ENCODE measurements at regions not wholly inside any gene's neighbourhood (a gene's known extent, or its start where the extent isn't known, plus 50 kb on each side); places are given as distances from the start of the nearest gene placed in this dataset.

GRCh38 chr22:47808886-47809620 is 1046.6 kb downstream of the TBC1D22A start:
- Histone ChIP-seq H3K4me1 (ENCODE audit: insufficient read depth, low read length, poor library complexity, severe bottlenecking) (no peaks in the 10 kb centered on the region), H3K4me3 (ENCODE audit: low read length, poor library complexity, severe bottlenecking) (no peak overlapping the region), H3K36me3 (ENCODE audit: insufficient read depth, low read length) (no peaks in the 10 kb centered on the region), H3K9me2 (replicated peaks; ENCODE audit: low read depth, low read length) (no peaks in the 10 kb centered on the region), H3F3A (ENCODE audit: low read depth) (no peaks in the 10 kb centered on the region), H3K9ac (ENCODE audit: low read depth, low read length, poor library complexity, severe bottlenecking) (no peak overlapping the region), H3K79me2 (ENCODE audit: insufficient read depth, low read length) (no peaks in the 10 kb centered on the region), H3K4me2 (ENCODE audit: low read depth, low read length, poor library complexity, severe bottlenecking) (no peak overlapping the region), H3K27me3 (ENCODE audit: insufficient read depth, low read length, poor library complexity, severe bottlenecking) (no peaks in the 10 kb centered on the region), H2AFZ (ENCODE audit: low read length) (no peak overlapping the region), H3K9me3 (ENCODE audit: insufficient read depth, low read depth, low read length) (peaks cover 6% of the 10 kb centered on the region; the same call in 1 of the 2 replicates), H4K20me1 (ENCODE audit: insufficient read depth, low read length, poor library complexity, severe bottlenecking) (no peaks in the 10 kb centered on the region)
- no peak for TF ChIP-seq EZH2phosphoT487 (IDR thresholded peaks at IDR 0.05; ENCODE audit: borderline replicate concordance)
- TF ChIP-seq CTCF (conservative IDR thresholded peaks at IDR 0.05; ENCODE audit: low read length): no peak

DNA sequence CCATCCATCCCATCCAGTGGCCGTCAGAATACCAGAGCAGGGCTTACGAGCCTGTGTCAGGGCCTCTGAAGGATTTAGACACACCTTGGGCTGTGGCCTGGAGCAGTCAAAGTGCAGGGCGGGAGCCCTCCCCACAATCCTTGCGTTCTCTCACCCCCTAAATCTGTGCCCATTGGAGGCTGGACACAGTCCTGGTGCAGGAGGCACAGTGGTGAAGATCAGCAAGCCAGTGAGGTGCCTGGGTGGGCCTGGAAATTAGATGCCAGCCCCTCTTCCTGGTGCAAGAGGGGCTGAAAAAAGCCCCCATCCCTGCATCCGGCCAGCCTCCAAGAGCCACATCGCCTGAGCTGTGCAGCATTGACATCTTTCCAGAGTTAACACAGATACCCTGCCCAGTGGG is 1045.8 kb downstream of the TBC1D22A start:
- Histone ChIP-seq H2AFZ (ENCODE audit: low read length) (no peak overlapping the region), H3K36me3 (ENCODE audit: insufficient read depth, low read length) (no peaks in the 10 kb centered on the region), H3F3A (ENCODE audit: low read depth) (no peaks in the 10 kb centered on the region), H3K9ac (ENCODE audit: low read depth, low read length, poor library complexity, severe bottlenecking) (no peak overlapping the region), H3K79me2 (ENCODE audit: insufficient read depth, low read length) (no peaks in the 10 kb centered on the region), H3K9me2 (replicated peaks; ENCODE audit: low read depth, low read length) (no peaks in the 10 kb centered on the region), H3K4me3 (ENCODE audit: low read length, poor library complexity, severe bottlenecking) (no peak overlapping the region), H3K4me1 (ENCODE audit: insufficient read depth, low read length, poor library complexity, severe bottlenecking) (no peaks in the 10 kb centered on the region), H4K20me1 (ENCODE audit: insufficient read depth, low read length, poor library complexity, severe bottlenecking) (no peaks in the 10 kb centered on the region), H3K27me3 (ENCODE audit: insufficient read depth, low read length, poor library complexity, severe bottlenecking) (no peaks in the 10 kb centered on the region), H3K9me3 (ENCODE audit: insufficient read depth, low read depth, low read length) (peaks cover 6% of the 10 kb centered on the region; the same call in 1 of the 2 replicates), H3K4me2 (ENCODE audit: low read depth, low read length, poor library complexity, severe bottlenecking) (no peak overlapping the region)
- TF ChIP-seq CTCF (conservative IDR thresholded peaks at IDR 0.05; ENCODE audit: low read length) (no peak), EZH2phosphoT487 (IDR thresholded peaks at IDR 0.05; ENCODE audit: borderline replicate concordance) (no peak)

GRCh38 chr22:47807506-47807905 is 1045.1 kb downstream of the TBC1D22A start:
- Histone ChIP-seq H3K27me3 (ENCODE audit: insufficient read depth, low read length, poor library complexity, severe bottlenecking) (no peaks in the 10 kb centered on the region), H3K36me3 (ENCODE audit: insufficient read depth, low read length) (no peaks in the 10 kb centered on the region), H4K20me1 (ENCODE audit: insufficient read depth, low read length, poor library complexity, severe bottlenecking) (no peaks in the 10 kb centered on the region), H3K79me2 (ENCODE audit: insufficient read depth, low read length) (no peaks in the 10 kb centered on the region), H3K9ac (ENCODE audit: low read depth, low read length, poor library complexity, severe bottlenecking) (no peak overlapping the region), H3F3A (ENCODE audit: low read depth) (no peaks in the 10 kb centered on the region), H2AFZ (ENCODE audit: low read length) (no peak overlapping the region), H3K9me3 (ENCODE audit: insufficient read depth, low read depth, low read length) (peaks cover 6% of the 10 kb centered on the region; the same call in 1 of the 2 replicates), H3K9me2 (replicated peaks; ENCODE audit: low read depth, low read length) (no peaks in the 10 kb centered on the region), H3K4me2 (ENCODE audit: low read depth, low read length, poor library complexity, severe bottlenecking) (no peak overlapping the region), H3K4me3 (ENCODE audit: low read length, poor library complexity, severe bottlenecking) (no peak overlapping the region), H3K4me1 (ENCODE audit: insufficient read depth, low read length, poor library complexity, severe bottlenecking) (no peaks in the 10 kb centered on the region)
- TF ChIP-seq CTCF (conservative IDR thresholded peaks at IDR 0.05; ENCODE audit: low read length) (no peak), EZH2phosphoT487 (IDR thresholded peaks at IDR 0.05; ENCODE audit: borderline replicate concordance) (no peak)
